H4 (cell line): ENCODE measurements at regions not wholly inside any gene's neighbourhood (a gene's known extent, or its start where the extent isn't known, plus 50 kb on each side); places are given as distances from the start of the nearest gene placed in this dataset.
"Not testable (repeated sequence)": the region's sequence is repeated elsewhere in the genome, so short reads cannot be mapped to it uniquely, and the experiment has no call there.

Source experiments
- DNase-seq: peaks from one replicate; pipeline ENCODE4 v3.0.0-alpha.2; 2015; ENCODE audit warnings: low spot score

DNA sequence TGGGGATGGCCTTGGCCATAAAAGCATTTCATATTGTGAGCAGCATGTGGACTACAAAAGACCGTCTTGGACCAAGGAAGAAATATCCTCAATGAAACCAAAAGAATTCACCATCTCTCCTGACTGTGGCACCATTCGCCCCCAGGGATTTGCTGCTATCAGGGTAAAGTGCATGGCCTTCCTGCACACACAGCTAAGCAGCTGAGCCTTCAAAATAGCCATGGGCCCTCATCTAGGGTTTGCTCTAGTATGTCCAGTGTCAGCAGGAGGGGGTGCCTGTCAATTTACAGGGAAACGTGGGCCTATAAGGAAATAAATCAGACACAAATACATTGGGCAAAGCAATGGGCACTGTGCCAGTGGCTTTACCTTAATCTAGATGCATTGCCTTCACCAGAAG, 296.6 kb upstream of the NBPF12 start:
- not testable (repeated sequence) for DNase-seq

DNA sequence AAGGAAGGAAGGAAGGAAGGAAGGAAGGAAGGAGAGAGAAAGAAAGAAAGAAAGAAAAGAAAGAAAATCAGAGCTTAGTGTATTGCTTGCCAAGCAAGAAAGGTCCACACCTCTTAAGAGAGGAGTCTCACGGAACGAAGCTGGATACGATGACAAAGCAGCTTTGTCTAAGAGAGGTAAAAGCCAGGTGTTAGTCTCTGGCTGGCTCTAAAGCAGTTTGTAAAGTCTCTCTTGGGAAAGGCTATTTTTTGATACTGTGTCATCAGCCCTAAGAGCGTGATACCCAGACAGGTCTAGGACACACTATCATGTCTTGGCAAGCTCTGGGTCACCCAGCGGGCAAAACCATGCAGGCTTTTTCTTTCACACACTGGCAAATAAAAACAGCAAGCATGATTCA, 297.5 kb upstream of the NBPF12 start:
- DNase-seq = not testable (repeated sequence)

DNA sequence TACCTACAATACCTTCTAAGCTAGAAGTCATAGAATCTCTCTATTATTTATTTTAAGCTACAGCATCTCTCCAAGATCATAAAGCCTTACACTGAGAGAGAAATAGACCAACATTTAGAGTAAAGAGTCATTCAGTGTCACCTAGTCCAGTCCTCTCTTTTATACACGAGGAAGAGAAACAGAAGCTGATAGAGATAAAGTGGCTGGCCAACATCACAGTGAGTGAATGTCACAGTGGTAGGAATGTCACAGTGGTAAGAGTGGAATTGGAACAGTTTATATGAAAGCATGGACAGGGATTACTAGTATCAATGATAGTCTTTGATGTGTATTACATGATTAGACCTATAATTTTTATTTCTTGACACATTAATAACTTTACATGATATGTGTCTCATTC, 307.8 kb upstream of the NBPF12 start:
- not testable (repeated sequence) for DNase-seq

DNA sequence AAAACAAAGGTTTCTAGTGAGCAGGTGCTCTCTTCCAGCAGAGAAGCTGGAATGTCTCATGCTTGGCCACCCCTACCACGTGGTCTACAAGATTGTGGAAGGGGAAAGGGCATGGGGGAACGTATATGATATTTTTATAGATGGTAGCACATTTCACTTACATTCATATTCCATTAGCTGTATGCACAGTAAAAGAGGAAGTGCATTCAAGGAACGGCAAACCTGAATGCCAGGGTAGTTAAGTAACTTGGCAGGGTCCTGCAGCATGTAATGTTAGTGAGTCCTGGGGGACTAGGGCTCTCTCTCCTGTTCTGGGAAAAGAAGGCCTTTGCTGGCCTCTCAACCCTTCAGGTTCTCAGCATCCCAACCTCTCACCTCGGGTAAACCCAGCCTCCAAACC, 319.5 kb upstream of the NBPF12 start:
- not testable (repeated sequence) for DNase-seq

DNA sequence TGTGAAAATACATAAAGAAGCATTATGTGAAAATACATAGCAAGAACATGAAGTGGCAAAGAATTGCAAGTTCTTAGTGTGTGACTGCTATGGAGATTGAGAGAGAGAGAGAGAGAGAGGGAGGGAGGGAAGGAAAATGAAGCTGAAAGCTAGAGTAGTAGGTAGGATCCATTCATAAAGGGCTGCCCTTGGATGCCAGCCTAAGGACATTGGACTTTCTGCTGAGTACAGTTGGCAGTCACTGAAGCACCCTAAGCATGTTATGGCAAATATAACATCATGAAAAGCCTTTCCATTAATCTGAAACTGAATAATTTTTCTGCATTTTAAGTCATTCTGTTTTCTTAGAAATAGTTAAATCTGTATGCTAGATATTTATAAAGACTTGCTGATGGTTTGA, 333.4 kb upstream of the NBPF12 start:
- not testable (repeated sequence) for DNase-seq

DNA sequence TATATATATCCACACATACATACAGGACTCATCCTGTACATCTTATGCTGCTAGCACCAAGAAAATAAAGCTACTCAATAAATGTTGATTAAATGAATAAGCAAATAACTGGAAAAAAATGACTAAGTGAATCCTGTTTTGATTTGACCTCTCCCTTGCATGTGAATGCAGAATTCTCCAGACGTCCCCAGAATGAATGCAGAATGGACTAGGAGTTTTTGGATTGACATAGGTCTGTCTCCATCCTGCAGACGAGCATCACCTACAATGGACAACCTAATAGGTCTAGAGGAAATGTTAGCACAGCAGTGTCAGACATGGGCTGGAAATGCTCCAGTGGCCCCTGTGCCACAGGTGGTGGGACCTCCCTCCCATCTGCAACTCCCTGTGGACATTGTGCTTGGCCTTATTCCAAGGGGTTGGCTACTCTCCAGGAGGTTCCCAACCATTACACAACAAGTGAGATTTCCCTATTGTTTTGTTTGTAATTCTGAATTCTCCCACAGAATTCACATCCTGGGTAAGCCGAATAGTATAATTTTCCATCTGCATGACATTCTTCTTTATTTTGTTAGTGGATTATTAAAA, 337.3 kb upstream of the NBPF12 start:
- not testable (repeated sequence) for DNase-seq

DNA sequence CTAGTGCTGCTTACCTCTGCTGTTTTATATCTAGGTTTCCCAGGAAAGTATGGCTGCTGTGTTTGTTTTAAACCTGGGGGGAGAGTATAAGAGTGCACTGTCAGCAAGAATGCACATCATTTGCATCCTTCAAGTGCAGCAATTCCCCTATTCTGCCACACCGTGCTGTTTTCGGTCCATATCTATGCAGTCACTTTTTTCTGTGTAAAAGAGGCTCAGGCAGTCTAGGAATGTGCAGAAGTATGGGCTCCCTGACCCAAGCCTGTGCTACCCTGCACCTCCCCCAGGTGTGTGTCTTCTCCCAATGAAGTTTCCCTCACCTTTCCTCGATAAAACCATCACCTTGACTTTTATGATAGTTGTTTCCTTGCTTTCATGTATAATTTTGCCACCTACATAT, 338.2 kb upstream of the NBPF12 start:
- not testable (repeated sequence) for DNase-seq

DNA sequence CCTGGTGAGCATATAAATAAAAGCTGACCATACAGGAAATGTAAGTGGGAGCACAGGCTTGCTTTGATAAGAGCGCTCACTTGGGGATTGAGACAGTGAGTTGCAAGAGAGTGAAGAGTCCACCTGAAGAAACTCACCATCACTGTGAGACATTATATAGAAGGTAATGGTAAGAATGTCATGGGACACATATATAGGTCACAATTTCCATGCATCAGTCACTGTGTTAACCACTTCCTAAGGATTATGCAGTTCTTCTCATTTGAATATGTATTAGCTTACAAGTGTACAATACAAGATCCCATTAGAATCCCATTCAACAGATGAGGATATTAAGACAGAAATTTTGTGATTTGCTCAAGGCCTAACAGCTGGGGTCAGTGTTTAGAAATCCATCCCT, 352.4 kb upstream of the NOTCH2NLA start:
- not testable (repeated sequence) for DNase-seq

DNA sequence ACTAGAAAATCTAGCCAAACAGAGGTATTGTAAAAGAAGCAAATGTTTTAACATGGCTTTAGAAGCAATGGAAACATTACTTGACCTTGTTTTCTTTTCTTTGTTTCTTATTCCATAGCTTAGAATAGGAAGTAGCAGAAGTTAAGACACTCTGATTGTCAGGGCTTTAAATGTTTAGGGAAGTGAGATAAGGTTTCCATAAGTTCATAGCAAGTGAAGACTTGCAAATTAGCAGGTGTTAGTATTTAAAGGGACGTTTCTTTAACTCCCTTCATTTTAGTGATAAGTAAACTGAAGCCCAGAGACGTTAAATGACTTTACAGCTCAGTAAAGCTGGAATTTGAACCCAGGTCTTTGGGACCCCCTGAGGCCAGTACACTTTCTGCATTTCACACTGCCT, 338.7 kb upstream of the NOTCH2NLA start:
- DNase-seq = not testable (repeated sequence)

DNA sequence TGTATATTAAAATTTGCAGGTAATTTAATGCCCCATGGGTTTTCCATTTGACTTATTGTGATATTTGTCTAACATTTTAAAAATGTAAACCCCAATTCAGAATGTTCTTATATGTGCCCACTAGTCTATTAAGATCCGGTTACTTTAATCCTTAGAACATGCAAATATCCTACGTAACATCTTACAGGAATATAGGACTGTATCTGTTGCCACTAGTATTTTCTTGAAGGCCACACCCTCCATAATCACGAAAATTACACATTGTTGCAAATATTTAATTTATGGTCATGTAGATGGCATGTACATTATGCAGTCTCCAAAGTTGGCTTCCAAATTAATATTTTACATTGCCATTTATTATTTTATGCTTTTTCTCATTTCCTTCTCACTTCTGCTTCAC, 329.2 kb upstream of the NOTCH2NLA start:
- DNase-seq = not testable (repeated sequence)

DNA sequence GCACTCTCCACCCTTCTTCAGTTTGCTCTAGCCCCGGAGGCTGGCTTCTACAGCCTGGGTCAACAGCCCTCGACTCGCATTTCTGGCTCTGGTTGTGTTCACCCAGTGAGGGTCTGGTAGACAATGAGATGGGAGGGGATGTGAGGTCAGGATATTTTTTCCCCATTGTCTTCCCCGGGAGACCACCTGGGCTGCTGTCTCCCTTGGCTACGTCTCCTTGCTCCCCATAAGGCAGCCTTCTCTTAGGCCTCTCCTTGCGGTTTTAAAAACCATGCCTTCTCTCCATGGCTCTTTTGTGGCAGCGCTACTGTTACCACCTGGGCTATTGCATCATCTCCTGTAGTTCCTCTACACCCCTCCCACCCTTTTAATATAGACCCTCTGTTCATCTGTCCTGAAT, 327.6 kb upstream of the NOTCH2NLA start:
- not testable (repeated sequence) for DNase-seq

DNA sequence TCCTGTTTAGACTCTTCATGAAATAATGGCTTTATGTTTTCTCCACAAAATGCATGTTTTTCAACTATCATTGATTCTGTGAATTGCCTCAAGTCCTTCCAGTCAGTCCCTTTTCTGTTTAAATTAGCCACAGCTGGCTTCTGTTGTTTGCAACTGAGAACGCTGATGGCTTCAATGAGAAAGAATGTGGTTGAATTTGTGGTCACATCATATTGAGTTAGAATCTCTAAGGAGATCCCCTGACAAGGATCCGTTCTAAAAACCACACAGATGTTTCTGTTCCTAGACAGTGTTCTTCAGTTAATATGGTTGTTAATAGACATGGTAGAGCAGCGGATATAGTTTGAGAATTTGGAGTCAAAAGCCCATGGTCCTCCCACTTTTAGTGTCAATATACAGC, 323.6 kb upstream of the NOTCH2NLA start:
- DNase-seq = not testable (repeated sequence)

DNA sequence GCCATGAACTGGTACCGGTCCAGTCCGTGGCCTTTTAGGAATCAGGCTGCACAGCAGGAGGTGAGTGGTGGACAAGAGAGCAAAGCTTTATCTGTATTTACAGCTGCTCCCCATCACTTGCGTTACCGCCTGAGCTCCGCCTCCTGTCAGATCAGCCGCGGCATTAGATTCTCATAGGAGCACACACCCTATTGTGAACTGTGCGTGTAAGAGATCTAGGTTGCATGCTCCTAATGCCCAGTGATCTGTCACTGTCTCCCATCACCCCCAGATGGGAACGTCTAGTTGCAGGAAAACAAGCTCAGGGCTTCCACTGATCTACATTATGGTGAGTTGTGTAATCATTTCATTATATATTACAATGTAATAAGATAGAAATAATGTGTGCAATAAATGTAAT, 319.9 kb upstream of the NOTCH2NLA start:
- not testable (repeated sequence) for DNase-seq

DNA sequence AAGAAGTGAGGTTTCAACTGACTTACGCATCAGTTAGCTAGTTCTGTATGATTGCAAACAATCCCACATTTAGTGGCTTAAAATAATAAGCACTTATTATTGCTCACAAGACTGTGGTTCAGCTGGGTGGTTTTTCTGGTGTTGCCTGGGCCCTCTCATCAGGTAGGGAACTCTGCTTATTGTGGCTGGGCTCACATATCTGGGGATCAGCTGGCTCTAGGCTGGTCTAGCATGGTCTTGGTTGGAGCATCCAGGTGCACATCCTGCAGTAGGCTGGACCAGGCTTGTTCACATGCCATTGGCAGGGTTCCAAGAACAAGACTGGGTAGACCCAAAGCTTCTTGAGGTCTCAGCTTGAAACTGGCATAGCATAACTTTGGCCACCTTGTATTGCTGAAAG, 317.4 kb upstream of the NOTCH2NLA start:
- DNase-seq = not testable (repeated sequence)

DNA sequence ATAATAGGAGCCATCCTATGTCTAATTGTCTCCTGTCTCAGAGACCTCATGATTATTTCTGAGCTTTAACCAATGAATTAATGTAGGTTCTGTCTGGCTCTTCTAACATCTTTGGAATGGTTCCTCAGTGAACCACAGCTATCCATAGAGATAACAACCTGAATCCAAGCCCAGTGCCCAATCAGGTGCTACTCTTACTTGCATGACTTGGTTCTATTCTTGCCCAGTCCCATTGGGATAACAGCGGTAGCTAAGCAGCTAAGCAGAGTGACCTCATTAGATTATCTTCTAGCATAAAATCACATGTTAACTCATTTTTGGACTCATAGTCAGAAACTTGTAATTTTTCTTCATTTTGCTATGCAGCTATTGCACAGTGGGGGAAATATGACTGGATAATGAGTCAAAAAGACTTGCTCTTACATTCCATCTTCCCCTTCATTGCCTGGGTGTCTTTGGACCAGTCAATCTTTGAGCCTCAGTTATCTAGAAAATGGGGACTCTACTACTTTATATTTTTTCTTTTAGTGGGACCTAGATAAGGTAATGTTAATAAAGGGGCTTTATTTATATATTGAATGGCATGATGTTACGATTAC, 309.1 kb upstream of the NOTCH2NLA start:
- not testable (repeated sequence) for DNase-seq

DNA sequence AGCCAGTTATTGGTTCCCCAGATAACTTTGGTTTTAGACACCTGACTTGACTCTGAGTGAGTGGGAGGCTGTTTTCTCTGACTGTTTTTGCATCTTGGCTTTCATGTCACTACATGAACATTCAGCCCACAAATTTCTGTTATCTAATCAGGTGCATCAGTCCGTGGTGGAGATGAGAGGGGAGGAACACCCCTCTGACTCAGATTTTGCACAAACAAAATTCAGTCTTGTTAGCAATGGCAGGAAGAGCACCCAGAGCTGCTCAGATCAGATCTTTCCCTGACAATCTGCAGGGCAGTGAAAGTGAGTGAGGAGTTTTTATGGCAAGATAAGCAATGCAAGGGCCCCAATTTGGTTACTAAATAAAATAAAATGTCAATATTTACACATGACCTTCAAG, 307.2 kb upstream of the NOTCH2NLA start:
- not testable (repeated sequence) for DNase-seq

DNA sequence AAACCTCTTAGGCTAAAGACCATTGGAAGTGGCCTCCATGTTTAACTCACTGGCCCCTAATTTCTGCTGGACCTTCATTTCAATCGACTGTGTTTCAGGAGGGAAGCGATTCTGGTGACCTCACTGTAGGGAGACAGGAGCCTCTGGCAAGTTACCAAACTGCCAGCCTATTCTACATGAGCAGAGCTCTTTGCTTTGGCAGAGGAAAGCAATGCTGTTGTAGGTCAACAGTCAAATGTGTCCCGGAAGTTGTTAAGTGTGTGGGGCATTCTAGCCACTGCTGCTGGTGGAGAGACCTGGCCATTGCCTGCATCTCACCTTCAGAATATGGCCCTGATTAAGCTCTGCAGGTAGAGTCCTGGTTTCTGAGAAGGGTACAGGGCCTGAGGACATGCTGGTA, 306.8 kb upstream of the NOTCH2NLA start:
- not testable (repeated sequence) for DNase-seq

DNA sequence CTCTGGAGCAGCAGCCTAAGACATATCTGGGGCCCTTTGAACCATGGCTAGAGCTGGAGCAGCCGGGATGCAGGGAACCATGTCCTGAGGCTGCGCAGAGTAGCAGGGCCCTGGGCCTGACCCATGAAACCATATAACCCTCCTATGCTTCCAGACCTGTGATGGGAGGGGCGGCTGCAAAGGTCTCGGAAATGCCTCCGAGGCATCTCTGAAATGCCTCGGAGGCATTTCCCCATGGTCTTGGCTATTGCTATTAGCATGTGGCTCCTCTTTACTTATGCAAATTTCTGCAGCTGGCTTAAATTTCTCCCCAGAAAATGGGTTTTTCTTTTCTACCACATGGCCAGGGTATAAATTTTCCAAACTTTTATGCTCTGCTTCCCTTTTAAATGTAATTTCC, 302.1 kb upstream of the NOTCH2NLA start:
- DNase-seq = not testable (repeated sequence)

DNA sequence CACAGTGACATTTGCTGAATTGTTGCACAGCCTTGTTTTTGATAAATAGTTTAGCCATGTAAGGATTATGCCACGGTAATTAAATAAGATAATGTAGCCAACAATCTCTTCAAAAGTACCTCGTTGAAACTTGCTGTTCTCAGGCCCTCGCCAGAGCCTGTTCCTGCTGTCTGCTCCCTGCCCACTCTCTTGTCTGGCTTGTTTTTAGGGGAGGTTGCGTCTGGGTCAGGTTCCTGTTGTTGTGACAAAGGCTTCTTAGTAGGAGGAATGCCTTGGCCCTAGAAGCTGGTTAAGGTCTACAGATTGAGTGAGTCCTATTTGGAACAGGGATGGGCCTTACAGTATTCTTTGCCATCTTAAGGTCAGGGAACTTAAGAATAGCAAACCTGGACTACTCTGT, 294.0 kb upstream of the NOTCH2NLA start:
- DNase-seq = not testable (repeated sequence)

DNA sequence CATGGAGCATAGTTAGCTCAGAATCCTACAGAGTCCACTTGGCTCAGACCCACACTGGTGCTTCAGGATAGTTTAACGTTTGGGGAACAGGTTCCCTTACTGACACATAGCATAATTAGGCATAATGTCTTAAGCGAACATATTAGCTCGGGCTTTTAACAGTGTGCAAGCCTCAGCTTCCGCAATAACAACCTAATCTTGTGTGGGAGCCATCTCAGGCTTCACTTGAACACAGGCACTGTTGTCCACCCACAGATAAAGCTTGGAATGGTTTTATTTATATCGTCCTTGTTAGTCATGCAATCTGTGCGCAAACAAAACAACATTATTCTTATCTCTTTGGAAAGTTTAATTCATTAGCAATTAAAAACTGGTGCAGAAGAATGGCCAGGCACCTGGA, 293.5 kb upstream of the NOTCH2NLA start:
- not testable (repeated sequence) for DNase-seq

DNA sequence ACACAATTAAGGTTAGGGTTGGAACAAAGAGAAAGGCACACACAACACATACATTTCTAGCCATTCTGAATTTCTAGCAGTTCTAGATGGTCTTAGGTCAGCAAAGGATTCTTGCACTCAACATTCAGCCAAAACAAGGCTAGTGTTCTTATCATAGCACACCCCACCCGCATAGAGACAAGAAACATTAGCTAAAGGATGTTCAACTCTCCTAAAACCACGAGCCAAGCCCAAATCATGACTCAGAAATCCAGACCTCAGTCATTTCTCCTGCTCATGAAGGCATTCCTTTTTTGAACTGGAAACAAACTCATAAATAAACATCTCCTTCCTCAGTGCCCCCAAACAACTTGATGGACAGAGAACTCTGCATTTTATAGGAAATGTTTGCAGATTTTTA, 293.0 kb upstream of the NOTCH2NLA start:
- not testable (repeated sequence) for DNase-seq

DNA sequence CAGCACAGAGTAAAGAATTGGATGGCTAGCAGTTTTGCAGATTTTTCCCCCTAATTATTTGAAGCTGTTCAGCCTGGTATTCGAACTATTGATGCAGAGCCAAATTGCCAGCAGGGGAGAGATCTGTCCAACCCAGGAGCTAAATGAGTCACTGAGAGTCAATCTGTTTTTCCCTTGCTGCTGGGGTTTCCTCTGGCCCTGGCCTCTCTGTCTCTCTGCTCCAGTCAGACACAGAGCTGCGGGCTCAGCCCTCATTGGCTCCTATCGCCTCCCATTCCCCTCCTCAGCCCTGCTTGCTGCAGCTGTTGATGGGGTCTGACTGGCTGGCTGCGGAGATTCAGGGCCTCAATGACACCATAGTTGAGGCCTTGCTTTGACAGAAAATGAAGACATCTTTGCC, 284.9 kb upstream of the NOTCH2NLA start:
- DNase-seq = not testable (repeated sequence)

DNA sequence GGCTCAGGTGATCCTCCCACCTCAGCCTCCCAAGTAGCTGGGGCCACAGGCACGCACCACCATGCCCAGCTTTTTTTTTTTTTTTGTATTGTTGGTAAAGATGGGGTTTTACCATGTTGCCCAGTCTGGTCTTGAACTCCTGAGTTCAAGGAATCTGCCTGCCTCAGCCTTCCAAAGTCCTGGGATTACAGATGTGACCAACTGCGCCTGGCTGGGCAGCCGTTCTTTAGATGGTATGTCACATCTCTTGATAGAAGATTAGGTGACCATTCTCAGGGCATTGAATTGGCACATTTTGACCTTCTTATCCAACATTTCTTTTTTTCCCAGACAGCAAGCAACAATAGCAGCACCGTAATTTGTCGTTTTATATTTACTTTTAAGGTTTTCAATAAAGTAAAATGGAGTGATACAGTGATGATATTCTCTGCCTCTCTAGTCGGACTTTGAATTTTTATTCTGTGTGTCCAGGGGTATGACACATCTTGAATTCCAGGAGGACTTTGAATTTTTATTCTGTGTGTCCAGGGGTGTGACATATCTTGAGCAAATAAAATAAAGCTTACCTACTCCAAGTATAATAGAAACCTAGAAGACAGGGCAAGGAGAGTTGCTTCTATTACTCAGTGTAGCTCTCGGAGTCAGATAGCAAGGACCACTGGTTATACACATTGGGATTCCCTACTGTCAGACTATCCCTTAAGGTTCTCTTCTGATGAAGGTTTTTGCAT, 282.4 kb upstream of the NOTCH2NLA start:
- DNase-seq = not testable (repeated sequence)
